Ishikawa (cell line): ENCODE measurements at regions not wholly inside any gene's neighbourhood (a gene's known extent, or its start where the extent isn't known, plus 50 kb on each side); places are given as distances from the start of the nearest gene placed in this dataset.

Source experiments
- CEBPB ChIP-seq: IDR thresholded peaks from 2 replicates; pipeline ENCODE4 v1.6.1; 2012
- CREB1 ChIP-seq: IDR thresholded peaks from 2 replicates; pipeline ENCODE4 v1.6.1; 2012; ENCODE audit warnings: low read depth
- EGR1 ChIP-seq: IDR thresholded peaks from 2 replicates; pipeline ENCODE4 v1.6.1; 2012
- EP300 ChIP-seq: IDR thresholded peaks from 2 replicates; pipeline ENCODE4 v1.6.1; 2012; ENCODE audit warnings: borderline replicate concordance
- FOXM1 ChIP-seq: IDR thresholded peaks from 2 replicates; pipeline ENCODE4 v1.6.1; 2012; ENCODE audit warnings: low read depth, borderline replicate concordance
- MAX ChIP-seq: IDR thresholded peaks from 2 replicates; pipeline ENCODE4 v1.6.1; 2012
- NFIC ChIP-seq: IDR thresholded peaks from 2 replicates; pipeline ENCODE4 v1.6.1; 2012
- RAD21 ChIP-seq: IDR thresholded peaks from 2 replicates; pipeline ENCODE4 v1.6.1; 2012; ENCODE audit warnings: low read depth
- TAF1 ChIP-seq: IDR thresholded peaks from 2 replicates; pipeline ENCODE4 v1.6.1; 2012; ENCODE audit warnings: low read depth, mild to moderate bottlenecking
- TCF12 ChIP-seq: IDR thresholded peaks from 2 replicates; pipeline ENCODE4 v1.6.1; 2012; ENCODE audit warnings: low read depth
- TEAD4 ChIP-seq: IDR thresholded peaks from 2 replicates; pipeline ENCODE4 v1.6.1; 2012
- YY1 ChIP-seq: IDR thresholded peaks from 2 replicates; pipeline ENCODE4 v1.6.1; 2012; ENCODE audit warnings: low read depth
- ZBTB7A ChIP-seq: IDR thresholded peaks from 2 replicates; pipeline ENCODE4 v1.6.1; 2012; ENCODE audit warnings: low read depth
- TF ChIP-seq, protein P1 (sequence below): IDR thresholded peaks from 2 replicates; pipeline ENCODE4 v1.6.1; 2012
- TF ChIP-seq, protein P2 (sequence below): IDR thresholded peaks from 2 replicates; pipeline ENCODE4 v1.6.1; 2012; ENCODE audit warnings: low read depth, mild to moderate bottlenecking

- TF ChIP-seq RAD21: no peak
- TF ChIP-seq NFIC: no peak
- no peak for TF ChIP-seq TEAD4
- TF ChIP-seq, protein P1, sequence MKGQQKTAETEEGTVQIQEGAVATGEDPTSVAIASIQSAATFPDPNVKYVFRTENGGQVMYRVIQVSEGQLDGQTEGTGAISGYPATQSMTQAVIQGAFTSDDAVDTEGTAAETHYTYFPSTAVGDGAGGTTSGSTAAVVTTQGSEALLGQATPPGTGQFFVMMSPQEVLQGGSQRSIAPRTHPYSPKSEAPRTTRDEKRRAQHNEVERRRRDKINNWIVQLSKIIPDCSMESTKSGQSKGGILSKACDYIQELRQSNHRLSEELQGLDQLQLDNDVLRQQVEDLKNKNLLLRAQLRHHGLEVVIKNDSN: no peak
- no peak for TF ChIP-seq YY1
- no peak for TF ChIP-seq MAX
- TF ChIP-seq TCF12: no peak
- no peak for TF ChIP-seq CREB1
- no peak for TF ChIP-seq TAF1
- no peak for TF ChIP-seq FOXM1
- TF ChIP-seq CEBPB: no peak
- TF ChIP-seq ZBTB7A: no peak
- TF ChIP-seq, protein P2, sequence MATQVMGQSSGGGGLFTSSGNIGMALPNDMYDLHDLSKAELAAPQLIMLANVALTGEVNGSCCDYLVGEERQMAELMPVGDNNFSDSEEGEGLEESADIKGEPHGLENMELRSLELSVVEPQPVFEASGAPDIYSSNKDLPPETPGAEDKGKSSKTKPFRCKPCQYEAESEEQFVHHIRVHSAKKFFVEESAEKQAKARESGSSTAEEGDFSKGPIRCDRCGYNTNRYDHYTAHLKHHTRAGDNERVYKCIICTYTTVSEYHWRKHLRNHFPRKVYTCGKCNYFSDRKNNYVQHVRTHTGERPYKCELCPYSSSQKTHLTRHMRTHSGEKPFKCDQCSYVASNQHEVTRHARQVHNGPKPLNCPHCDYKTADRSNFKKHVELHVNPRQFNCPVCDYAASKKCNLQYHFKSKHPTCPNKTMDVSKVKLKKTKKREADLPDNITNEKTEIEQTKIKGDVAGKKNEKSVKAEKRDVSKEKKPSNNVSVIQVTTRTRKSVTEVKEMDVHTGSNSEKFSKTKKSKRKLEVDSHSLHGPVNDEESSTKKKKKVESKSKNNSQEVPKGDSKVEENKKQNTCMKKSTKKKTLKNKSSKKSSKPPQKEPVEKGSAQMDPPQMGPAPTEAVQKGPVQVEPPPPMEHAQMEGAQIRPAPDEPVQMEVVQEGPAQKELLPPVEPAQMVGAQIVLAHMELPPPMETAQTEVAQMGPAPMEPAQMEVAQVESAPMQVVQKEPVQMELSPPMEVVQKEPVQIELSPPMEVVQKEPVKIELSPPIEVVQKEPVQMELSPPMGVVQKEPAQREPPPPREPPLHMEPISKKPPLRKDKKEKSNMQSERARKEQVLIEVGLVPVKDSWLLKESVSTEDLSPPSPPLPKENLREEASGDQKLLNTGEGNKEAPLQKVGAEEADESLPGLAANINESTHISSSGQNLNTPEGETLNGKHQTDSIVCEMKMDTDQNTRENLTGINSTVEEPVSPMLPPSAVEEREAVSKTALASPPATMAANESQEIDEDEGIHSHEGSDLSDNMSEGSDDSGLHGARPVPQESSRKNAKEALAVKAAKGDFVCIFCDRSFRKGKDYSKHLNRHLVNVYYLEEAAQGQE: no peak
- no peak for TF ChIP-seq EGR1
- TF ChIP-seq EP300: no peak
Observed at GRCh38 chr16:48836067-48836466, 226.1 kb upstream of the N4BP1 start.

DNA sequence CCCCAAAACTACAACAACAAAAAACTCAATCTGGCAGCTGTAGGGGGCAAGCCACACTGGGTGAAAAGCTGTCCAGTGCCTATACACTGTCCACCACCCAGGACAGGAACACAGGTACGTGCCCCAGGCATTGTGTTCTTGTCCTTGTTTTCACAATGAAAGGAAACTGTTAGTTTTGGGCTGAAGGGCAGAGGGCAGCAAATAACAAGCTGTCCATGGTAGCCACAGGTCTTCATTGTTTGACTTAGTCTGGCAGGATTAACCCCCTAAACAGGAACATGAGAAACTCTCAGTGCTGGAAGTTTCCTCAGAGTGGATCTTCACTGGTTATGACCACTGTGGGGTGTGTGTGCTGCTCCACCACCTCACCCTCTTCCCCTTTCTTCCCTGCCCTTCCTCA, 224.6 kb upstream of the N4BP1 start:
- TF ChIP-seq CEBPB: no peak
- TF ChIP-seq CREB1: no peak
- TF ChIP-seq RAD21: peak; percentile 2; the same call in 1 of the 2 replicates
- TF ChIP-seq ZBTB7A: no peak
- TF ChIP-seq, protein P2: no peak
- TF ChIP-seq EP300: no peak
- no peak for TF ChIP-seq TEAD4
- TF ChIP-seq, protein P1: no peak

DNA sequence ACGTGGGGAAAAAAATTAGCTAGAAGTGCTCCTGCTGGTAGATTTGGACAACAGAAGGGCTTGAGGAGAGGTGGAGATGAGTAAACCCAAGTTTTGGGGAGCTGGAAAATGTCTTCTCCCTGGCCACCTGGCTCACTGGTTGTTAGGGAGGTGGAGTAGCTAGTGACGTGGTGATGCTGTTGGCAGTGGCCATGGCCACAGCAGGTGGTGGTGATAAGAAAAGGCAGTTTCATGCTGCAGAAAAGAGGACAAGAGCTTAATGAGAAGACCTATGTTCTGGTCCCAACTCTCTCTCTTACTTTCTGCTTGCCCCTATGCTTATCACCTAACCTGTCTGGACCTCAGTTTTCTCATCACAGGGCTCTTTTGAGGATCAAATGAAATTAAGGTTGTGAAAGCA, 223.5 kb upstream of the N4BP1 start:
- TF ChIP-seq TEAD4: no peak
- TF ChIP-seq, protein P1: no peak
- TF ChIP-seq TCF12: no peak

GRCh38 chr16:48831076-48831722, 221.2 kb upstream of the N4BP1 start:
- no peak for TF ChIP-seq RAD21
- TF ChIP-seq YY1: no peak
- TF ChIP-seq CREB1: no peak
- no peak for TF ChIP-seq EP300
- no peak for TF ChIP-seq EGR1
- TF ChIP-seq ZBTB7A: no peak
- TF ChIP-seq, protein P2: no peak
- TF ChIP-seq, protein P1: no peak
- no peak for TF ChIP-seq NFIC
- TF ChIP-seq FOXM1: no peak
- no peak for TF ChIP-seq MAX
